ENCODE measurements at regions not wholly inside any gene's neighbourhood (a gene's known extent, or its start where the extent isn't known, plus 50 kb on each side); places are given as distances from the start of the nearest gene placed in this dataset.

- TF ChIP-seq CTCF (IDR thresholded peaks at IDR 0.05) (no peak), EP300 (IDR thresholded peaks at IDR 0.05; ENCODE audit: low read depth) (no peak), POLR2AphosphoS5 (IDR thresholded peaks at IDR 0.05) (no peak), POLR2A (IDR thresholded peaks at IDR 0.05) (no peak)
Measured at GRCh38 chr12:17344649-17345048, 738.7 kb upstream of the LMO3 start.

Data from transverse colon (tissue), 4 donors.